Epithelial cell of proximal tubule (primary cell): ENCODE measurements at regions not wholly inside any gene's neighbourhood (a gene's known extent, or its start where the extent isn't known, plus 50 kb on each side); places are given as distances from the start of the nearest gene placed in this dataset.
"Not testable (repeated sequence)": the region's sequence is repeated elsewhere in the genome, so short reads cannot be mapped to it uniquely, and the experiment has no call there.

Source experiments
- DNase-seq: peaks from one replicate; pipeline ENCODE4 v3.0.0-alpha.2; 2011; ENCODE audit warnings: low read depth
- H3K4me3 ChIP-seq: 2 replicates; pipeline ENCODE4 v1.5.1; 2011; ENCODE audit warnings: low read depth, mild to moderate bottlenecking, low read length
- TF ChIP-seq, protein P1 (sequence below): conservative IDR thresholded peaks from 2 replicates; pipeline ENCODE4 v1.5.1; 2012; ENCODE audit warnings: low read depth, mild to moderate bottlenecking, low read length

GRCh38 chr3:191980443-191980842 is 519.5 kb downstream of the PYDC2 start:
- no peak overlapping the region for H3K4me3 ChIP-seq
- no peak for DNase-seq
- TF ChIP-seq, protein P1, sequence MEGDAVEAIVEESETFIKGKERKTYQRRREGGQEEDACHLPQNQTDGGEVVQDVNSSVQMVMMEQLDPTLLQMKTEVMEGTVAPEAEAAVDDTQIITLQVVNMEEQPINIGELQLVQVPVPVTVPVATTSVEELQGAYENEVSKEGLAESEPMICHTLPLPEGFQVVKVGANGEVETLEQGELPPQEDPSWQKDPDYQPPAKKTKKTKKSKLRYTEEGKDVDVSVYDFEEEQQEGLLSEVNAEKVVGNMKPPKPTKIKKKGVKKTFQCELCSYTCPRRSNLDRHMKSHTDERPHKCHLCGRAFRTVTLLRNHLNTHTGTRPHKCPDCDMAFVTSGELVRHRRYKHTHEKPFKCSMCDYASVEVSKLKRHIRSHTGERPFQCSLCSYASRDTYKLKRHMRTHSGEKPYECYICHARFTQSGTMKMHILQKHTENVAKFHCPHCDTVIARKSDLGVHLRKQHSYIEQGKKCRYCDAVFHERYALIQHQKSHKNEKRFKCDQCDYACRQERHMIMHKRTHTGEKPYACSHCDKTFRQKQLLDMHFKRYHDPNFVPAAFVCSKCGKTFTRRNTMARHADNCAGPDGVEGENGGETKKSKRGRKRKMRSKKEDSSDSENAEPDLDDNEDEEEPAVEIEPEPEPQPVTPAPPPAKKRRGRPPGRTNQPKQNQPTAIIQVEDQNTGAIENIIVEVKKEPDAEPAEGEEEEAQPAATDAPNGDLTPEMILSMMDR, result no peak

- H3K4me3 ChIP-seq, result no peak overlapping the region
- DNase-seq, result no peak
- TF ChIP-seq, protein P1, result no peak
Observed at GRCh38 chr3:191982481-191982880, 521.5 kb downstream of the PYDC2 start.

GRCh38 chr3:191985691-191986090 is 524.7 kb downstream of the PYDC2 start:
- no peak for DNase-seq
- TF ChIP-seq, protein P1, result no peak
- H3K4me3 ChIP-seq, result no peak overlapping the region

DNA sequence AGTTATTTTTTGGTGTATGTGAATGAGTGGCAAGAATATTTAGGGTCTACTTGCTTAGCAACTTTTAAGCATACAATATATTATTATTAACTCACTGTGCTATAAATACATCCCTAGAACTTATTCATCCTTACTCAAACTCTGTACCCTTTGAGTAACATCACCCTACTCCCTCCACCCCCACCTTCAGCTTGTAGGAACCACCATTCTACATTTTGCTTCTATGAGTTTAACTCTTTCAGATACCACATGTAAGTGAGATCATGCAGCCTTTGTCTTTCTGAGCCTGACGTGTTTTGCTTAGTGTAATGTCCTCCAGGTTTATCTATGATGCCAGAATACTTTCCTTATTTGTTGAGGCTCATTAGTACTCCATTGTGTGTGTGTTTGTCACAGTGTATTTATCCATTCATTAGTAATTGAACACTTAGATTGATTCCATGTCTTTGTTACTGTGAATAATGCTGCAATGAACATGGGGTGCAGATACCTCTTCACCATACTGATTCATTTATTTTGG is 526.9 kb downstream of the PYDC2 start:
- H3K4me3 ChIP-seq, result no peak overlapping the region
- DNase-seq, result no peak
- TF ChIP-seq, protein P1, result no peak

- not testable (repeated sequence) for DNase-seq, H3K4me3 ChIP-seq
Observed at GRCh38 chr3:191993952-191994351, 533.0 kb downstream of the PYDC2 start.

DNA sequence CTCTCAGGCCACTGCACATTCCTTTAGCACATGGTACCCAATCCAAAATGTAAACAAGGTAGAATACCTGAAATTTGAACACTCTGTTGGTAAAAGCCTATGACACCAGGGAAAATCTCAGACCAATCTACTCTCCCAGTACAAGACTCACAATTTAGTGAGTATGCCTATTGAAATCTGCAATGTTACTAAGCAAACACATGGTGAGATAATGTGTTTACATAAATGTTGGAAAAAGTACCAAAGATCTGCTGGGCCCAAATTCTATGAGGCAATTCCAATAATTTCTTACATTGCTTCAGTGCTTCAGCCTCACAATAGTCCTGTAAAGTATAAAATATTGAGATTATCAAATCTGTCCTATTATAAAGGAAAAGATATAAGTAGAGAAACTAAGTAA is 536.1 kb downstream of the PYDC2 start:
- TF ChIP-seq, protein P1, result no peak
- no peak for DNase-seq
- H3K4me3 ChIP-seq, result no peak overlapping the region

- no peak overlapping the region for H3K4me3 ChIP-seq
- no peak for DNase-seq
- TF ChIP-seq, protein P1, result no peak
Observed at GRCh38 chr3:191997579-191998268, 536.8 kb downstream of the PYDC2 start.
